ENCODE measurements at regions not wholly inside any gene's neighbourhood (a gene's known extent, or its start where the extent isn't known, plus 50 kb on each side); places are given as distances from the start of the nearest gene placed in this dataset.

DNA sequence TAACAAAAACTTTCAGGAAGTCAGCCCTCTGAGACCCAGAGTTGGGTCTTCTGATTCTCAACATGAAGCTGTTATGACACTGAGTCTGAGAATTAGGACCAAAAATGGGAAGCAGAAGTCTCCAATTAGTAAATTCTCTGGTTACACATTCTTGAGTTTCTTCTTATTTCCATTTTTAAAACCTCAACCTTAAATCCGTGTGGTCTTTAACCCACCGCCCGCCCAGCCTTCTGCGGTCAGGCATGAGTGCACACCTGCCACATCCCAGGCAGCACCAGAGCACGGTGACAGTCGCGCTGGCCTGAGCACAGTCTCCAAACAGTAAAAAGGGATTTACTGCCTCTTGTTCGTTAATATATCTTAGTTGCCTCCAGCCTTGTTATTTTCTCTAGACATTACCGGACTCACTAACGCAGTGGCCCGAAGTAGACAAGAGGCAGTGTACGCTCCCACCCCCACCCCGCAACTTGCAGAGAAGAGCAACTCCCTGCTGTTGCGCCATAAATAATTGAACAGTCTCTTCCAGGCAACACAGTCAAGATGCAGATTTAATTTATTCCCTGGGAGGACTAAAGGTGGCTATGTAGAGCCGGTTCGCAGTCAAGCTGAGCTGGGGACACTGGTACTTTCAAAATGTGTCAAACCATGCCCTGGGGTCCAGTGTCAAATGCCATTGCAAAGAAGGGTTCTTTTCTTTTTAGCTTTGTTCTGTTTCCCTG, 147.0 kb upstream of the CELF2 start:
- no peak for DNase-seq (ENCODE audit: low read depth, low spot score)

DNA sequence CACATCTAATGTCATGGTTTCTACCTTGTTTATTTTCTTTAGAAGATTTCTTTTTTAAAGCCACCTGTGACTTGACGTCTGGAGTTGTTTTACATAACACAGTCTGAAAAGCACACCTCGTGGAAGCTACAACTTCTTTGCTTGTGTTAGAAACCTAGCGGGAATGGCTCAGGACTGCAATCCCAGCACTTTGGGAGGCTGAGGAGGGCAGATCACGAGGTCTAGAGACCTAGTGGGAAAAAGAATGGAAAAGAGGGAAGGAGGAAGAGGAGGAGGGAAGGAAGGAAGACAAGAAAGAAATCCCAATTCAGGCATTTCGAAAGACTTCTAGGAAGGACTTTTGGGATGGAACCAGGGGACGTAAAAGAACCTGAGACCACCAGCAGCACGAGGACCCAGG, 146.3 kb upstream of the CELF2 start:
- no peak for DNase-seq (ENCODE audit: low read depth, low spot score)

DNA sequence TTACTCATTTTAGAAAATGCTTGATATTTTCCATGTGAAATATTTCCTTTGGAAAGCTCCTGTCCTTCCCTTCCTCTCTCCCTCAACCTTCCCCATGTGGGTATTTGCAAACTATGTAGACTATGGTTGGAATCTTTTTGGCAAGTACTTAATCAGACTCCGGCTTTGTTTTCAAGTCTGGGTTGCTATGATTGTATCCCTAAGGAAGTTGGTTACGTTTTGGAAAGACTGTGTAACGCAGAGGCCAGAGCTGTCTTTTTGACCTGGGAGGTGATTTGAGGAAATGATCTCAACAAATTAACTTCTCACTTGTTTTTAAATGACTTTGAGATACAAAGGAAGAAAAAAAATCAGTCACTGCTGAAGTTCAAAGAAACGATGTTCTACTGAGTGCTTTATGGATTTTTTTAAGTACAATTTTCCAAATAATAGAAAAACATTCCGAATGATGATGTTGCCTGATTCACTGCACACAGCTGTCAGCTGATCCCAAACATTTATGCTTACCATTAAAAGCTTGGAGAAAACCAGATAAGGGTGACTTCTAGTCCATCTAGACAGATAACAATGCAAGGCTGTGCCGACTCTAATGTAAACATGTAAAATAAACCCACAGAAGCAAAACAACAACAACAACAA, 145.5 kb upstream of the CELF2 start:
- DNase-seq (ENCODE audit: low read depth, low spot score): no peak

DNA sequence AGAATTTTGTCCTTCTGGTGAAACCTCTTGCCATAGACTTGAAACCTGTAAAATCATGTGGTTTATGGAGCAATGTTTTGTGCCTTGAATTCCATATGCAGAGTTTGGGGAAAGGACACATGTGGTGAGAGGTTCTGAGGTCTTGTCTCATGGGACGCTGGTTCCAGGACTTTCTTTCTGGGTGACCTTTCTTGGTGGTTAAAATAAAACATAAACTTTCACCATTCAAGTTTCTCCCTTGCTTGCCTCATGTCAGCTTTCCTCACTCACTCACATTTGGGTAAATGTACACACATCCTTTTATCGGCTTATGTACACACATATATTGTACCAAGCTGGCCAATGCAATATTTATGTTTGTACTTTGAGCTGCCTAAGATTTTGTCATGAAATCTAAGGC, 144.9 kb upstream of the CELF2 start:
- no peak for DNase-seq (ENCODE audit: low read depth, low spot score)

DNA sequence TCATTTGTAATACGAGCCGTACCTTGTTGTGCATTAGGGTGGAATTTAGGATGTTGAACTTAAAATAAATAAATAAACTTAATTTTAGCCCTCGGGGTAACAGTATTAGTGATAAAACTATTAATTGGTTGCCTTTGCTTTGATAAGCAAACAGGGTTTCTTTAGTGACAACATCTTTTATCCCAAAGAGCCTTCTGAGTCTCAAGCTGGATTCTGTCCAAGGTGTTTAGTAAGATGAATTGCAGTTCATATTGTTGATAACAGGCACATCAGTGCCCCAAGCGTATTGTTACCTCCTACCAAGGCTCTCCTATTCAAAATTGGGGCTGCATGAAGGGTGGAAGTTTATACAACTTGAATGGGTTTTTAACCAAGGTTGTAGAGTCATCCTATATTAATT, 144.4 kb upstream of the CELF2 start:
- no peak for DNase-seq (ENCODE audit: low read depth, low spot score)

DNA sequence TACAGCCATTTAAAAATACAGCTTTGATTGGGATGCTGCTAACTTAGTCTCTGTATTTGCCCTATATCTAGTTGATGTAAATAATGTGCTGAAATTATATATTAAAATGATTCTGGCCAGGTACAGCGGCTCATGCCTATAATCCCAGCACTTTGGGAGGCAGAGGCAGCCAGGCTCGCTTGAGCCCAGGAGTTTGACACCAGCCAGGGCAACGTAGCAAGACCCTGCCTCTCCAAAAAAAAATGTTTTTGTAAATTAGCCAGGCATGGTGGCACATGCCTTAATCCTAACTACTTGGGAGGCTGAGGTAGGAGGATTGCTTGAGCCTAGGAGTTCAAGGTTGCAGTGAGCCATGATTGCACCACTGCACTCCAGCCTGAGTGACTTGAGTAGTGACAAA, 143.8 kb upstream of the CELF2 start:
- no peak for DNase-seq (ENCODE audit: low read depth, low spot score)

DNA sequence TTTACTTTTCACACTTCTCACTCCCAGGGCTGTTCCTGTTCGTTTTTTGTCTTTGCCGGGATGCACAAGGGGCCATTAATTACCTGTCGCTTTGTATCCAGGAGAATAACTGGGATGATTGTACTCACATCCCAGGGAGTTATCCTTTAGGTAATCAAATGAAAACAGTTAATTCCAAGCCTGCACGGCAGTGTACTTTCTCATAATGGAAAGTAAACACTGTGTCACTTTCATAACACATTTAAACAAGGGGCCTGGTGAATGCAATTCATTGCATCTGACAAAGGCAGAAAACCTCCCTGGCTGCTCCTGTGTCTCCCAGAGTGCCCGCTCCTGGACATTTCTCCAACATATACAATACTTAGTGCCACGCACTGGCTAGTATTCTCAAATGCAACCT, 138.7 kb upstream of the CELF2 start:
- no peak for DNase-seq (ENCODE audit: low read depth, low spot score)

DNA sequence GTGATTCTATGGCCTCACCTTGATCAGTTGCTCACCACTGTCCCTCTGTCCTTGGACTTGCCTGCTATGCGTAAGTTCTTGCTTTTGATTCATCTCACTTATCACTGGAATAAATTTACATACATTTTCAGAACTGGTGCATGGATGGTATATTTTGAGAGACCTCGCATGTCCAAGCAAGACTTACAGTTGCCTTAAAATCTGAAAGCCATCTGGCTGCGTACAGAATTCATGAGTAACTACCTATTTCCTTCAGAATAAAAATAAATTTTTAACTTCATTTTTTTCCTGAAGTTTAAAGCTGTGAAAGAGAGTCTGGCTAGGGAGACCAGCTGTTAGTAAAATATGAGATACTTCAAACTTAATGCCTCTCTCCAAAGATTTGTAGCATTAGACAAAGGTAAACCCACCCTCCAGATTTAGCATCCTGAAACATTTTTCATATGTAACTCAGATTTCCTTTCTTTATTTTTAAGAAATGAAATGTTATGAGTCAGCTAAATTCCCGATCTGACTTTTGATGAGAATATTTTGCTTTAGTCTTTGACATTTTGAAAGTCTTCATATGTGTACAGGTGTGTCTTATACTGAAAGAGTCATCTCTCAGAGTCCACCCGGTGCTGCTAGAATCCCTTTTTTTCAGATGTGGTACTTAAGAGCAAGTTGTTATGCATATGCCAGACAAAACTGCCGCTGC, 136.4 kb upstream of the CELF2 start:
- DNase-seq (ENCODE audit: low read depth, low spot score): no peak

DNA sequence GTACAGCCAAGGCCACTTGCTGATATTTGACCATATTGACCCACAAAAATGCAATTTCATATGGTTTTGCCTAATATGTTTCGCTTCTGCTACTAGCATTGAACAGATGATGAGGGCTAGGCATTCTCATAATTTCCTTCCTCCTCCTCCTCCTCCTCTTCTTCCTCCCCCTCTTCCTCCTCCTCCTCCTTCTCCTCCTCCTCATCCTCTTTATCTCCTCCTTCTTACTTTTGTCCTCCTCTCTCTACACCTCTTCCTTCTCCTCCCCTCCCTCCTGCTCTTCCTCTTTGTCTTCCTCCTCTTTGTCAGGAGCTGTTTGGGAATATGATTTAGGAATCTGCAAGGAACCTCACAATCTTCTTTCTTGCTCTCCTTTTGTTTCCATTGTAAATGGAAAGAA, 133.9 kb upstream of the CELF2 start:
- DNase-seq (ENCODE audit: low read depth, low spot score): no peak

DNA sequence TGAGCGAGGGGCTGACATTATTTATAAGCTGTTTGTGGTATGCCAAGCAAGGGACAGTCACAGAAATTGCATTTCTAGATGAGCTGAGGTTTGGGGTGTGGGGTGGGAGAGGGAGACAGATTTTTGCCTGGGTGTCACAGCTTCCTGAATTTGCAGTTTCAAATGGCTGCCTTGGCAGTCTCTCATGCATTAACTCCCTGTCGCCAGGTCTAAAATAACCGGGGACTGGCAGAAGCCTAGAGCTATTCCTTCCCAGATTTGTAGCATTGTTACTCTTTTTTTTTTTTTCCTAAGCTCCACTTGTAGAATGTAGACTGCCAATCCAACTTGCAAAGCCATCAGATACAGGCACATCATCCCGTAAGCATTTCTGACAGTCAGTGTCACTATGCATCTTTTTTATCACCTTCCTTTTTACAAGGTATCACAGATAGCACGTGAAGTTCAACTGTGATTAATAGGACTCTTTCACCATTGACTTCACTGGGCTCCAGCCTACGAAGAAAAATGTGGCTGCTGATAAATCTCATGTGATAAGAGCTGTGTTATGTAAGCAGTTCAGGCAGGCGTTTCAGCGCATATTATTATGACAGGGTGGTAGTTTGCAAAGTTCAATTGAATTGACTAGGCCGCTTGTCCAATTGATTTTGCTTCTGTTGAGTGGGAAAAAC, 130.7 kb upstream of the CELF2 start:
- no peak for DNase-seq (ENCODE audit: low read depth, low spot score)

DNA sequence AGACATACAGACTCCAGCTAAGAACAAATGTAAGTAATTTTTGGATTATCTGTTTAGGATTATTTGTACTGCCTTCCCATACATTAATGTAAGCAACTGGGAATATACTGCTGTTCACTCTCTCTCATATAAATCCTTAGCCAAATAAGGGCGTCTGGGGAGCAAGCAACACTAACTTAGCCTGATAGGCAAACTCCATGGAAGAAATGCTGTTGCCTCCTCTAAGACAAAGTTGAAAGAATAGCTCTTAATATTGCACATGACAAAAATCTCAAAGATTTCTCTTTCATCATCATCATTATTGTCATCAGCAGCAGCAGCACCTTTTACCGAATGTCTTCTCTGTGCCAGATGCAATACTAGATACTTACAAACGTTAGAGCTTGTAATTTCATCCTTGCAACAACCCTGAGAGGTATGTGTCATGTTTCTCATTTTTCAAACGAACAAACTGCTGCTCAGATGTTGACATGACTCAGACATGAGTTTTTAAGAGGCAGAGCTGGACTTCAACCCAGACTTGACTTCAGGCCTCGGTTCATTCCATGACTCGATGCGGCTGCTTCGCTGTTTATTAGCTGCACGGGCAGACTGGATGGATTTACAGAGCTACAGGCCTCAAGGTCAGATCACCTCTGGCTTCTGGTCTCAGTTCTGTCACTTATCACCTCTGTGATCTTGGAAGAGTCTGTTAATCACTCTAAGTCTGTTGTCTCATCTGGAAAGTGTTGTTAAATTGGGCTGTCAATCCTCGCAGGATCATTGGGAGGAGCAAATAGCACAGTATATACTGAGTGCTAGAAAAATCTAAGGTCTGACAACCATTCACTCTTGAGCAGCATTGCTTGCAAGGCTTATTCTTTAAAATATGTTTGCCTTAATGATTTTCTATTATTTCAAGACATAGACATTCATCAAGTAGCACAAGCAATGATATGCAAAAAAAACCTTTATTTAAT, 126.3 kb upstream of the CELF2 start:
- DNase-seq (ENCODE audit: low read depth, low spot score): no peak

DNA sequence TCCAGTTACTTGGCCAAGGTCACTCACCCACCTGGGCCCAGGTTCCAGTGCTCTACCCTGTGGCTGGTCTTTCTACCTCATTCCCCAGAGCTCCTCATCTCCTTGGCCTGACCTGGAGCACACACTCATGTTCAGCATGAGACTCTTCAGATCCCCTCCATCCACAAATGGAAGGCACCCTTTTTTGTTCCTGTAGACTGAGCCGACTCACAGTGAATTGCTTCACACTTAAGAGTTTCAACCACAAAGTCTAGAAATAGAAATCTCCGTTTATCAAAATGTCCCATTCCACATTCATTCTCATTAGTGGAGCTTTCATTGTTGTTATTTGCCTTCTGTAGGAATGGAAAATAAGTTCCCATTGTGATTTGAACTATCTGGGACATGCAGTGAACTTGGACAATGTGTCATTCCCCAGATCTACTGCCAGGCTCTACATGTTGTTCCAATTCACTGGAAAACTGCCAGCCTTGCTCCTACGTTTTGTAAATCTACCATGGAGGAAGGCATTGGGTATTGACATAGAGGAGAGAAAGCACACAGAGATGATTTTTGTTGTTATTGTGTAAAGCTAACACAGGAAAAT, 125.3 kb upstream of the CELF2 start:
- no peak for DNase-seq (ENCODE audit: low read depth, low spot score)

DNA sequence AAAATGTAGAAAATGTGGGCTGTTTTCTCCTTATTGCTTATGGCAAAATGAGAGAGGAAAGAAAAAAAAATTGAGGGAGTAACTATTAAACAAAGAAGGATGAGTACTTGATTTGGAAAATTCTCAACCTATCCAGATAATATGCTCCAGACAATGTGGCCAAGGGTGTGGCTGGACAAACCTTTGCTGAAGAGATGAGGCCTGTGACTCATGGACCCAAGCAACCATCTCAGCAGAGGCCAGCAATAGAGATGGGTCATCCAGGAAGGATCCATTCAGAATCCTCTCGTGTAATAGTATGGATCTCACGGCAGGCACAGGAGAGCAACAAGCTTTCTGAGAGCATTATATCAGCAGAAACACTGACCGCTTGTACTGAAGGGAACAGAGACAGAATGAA, 120.3 kb upstream of the CELF2 start:
- no peak for DNase-seq (ENCODE audit: low read depth, low spot score)

DNA sequence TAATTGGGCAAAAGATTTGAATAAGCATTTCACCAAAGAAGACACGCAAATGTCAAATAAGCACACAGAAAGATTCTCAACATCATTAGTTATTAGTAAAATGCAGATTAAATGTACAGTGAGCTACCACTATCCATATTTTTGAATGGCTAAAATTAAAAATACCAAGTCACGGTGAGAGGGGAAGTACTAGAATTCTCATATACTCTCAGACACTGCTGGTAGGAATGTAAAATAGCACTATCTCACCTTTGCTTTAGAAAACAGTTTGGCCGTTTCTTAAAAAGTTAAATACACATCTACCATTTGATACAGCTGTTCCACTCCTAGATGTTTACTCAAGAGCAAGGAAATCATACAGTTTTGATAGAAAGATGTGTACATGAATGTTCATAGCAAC, 115.8 kb upstream of the CELF2 start:
- DNase-seq (ENCODE audit: low read depth, low spot score): no peak

DNA sequence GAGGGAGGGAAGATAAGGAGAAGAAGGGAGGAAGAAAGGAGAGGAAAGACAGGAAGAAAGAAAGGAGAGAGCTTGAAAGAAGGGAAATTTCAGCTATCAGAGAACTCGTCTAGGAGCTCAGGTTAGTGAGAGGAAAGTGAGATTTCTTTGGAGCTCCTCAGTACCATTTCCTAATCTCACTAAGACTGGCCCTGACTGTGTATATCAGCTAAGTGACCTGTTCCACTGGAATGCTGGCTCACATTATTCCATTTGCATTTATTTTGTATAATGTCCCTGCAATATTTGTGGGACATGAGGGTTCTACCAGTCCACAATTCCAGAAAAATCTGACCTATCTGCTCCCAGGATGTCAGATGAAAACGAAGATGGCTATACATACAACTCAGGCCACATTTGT, 114.7 kb upstream of the CELF2 start:
- no peak for DNase-seq (ENCODE audit: low read depth, low spot score)

DNA sequence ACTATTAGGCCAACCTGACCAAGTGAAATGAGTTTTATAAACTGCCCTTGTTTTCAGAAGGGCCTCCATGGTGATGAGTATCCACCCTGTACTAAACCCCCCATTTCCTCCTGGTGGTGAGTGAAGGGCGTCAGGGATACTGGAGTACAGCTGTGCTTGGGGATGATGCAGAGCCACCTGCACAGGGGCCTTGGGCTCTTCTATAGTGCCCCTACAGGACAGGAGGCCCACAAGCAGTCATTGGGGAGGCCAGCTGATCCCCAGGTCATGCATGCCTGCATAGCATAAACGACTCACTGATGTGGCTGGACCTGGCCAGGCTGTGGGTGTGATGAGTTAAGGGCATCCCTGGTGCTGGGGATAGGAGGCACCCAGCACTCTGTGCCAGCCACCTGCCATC, 114.1 kb upstream of the CELF2 start:
- DNase-seq (ENCODE audit: low read depth, low spot score): no peak

DNA sequence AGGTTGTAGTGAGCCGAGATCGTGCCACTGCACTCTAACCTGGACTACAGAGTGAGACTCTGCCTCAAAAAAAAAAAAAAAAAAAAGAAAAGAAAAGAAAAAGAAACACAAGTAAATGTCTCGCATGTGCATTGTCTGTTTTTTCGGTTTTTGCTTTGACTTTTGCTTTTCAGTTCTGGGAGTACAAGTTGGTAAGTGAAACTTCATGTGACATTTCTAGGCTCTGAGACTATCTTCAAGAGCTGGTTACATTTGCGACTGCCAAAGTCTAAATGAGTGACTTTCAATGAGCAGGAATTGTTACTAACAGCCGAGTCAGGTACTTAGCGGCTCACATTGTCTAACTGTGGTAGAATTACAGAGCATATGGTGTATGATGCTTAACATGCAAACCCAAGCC, 107.0 kb upstream of the CELF2 start:
- no peak for DNase-seq (ENCODE audit: low read depth, low spot score)

DNA sequence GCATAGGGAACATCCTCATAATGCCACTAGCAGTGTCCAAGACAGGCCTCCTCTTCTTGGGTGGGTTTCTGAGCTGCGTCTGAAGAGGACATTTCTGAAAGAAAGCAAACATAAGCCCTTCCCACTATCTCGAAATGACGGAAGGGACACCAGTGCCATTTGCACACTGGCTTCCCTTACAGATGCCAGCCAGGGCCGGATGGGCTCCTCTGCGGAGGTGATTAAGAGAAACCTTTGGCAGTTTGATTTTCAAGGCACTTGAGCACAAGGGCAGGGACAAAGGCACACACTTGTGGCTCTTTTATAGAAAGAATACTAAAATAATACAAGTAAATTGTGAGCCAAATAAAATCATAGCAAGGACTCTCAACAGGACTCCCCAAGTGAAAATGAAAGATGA, 106.6 kb upstream of the CELF2 start:
- DNase-seq (ENCODE audit: low read depth, low spot score): no peak

DNA sequence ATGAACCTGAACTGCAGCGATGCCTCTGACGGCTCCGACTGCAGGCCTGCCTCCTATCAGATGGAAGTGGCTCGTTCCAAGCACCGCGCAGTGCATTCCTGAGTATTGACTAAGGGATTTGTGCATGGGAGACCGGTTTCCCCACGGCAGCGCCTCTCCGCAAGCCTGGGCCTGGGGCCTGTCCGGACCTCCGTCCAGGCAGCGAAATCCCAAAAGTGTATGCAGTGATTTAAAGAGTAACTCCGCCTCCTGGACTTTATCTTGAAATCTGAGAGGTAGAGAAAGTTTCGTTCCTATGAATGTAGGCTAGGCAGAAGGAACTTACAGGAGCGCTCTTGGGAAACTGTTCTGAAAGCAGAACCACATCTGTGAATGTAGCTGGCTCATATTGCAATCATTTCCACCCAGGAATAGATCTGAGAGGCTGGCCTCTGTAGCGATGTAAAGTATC, 106.2 kb upstream of the CELF2 start:
- DNase-seq (ENCODE audit: low read depth, low spot score): peak; percentile 38

DNA sequence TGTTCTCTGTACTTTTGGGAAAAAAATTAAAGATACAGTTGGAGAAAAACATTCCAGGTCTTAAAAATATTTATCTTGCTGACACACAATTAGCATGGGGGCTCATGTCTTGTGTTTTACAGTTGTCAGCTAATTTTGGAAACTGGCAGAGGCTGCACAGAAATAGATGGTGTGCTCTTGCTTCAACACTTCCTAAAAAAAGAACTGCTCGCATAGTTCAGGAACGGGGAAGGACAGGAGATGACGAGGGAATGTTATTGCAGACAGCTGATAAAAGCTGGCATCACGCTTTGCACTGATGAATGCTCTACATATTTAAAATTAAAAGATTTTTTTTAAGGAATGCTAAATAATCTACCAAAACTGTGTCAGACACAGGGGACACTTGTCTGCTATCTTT, 103.5 kb upstream of the CELF2 start:
- DNase-seq (ENCODE audit: low read depth, low spot score): no peak

DNA sequence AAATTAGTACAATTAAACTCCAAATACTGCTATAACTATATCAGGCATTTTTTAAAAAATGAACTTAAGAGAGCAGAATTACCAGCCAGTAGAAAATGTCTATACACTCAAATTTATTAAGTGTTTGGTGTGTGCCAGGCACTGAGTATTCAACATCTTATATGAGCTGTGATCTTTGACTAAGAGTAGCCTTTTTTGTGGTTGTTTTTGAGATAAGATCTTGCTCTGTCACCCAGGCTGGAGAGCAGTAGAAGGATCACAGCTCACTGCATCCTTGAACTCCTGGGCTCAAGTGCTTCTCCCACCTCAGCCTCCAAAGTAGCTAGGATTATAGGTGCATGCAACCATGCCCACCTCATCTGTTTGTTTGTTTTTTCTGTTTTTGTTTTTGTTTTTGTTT, 102.5 kb upstream of the CELF2 start:
- DNase-seq (ENCODE audit: low read depth, low spot score): no peak
